ENCODE measurements at regions not wholly inside any gene's neighbourhood (a gene's known extent, or its start where the extent isn't known, plus 50 kb on each side); places are given as distances from the start of the nearest gene placed in this dataset.
"Not testable (repeated sequence)": the region's sequence is repeated elsewhere in the genome, so short reads cannot be mapped to it uniquely, and the experiment has no call there.

- no peak overlapping the region for H3K27ac ChIP-seq (ENCODE audit: low read length)
- no peaks in the 10 kb centered on the region for H3K36me3 ChIP-seq (ENCODE audit: control insufficient read depth in 2 of 2, insufficient read depth in 2 of 2, low read length in 2 of 2)
- no peaks in the 10 kb centered on the region for H3K27me3 ChIP-seq (ENCODE audit: control insufficient read depth in 1 of 2, insufficient read depth in 2 of 2, low read length in 2 of 2)
- no peaks in the 10 kb centered on the region for H3K9me3 ChIP-seq (ENCODE audit: control insufficient read depth in 2 of 2, low read length in 2 of 2)
- no peak overlapping the region for H3K9ac ChIP-seq (ENCODE audit: low read length in 2 of 2)
- H3K4me1 ChIP-seq (ENCODE audit: control insufficient read depth, insufficient read depth, low read length) = no peaks in the 10 kb centered on the region
- H3K4me3 ChIP-seq (ENCODE audit: low read length in 2 of 2) = no peak overlapping the region
Observed at GRCh38 chr4:27119239-27119638, 258.6 kb downstream of the STIM2 start.

DNA sequence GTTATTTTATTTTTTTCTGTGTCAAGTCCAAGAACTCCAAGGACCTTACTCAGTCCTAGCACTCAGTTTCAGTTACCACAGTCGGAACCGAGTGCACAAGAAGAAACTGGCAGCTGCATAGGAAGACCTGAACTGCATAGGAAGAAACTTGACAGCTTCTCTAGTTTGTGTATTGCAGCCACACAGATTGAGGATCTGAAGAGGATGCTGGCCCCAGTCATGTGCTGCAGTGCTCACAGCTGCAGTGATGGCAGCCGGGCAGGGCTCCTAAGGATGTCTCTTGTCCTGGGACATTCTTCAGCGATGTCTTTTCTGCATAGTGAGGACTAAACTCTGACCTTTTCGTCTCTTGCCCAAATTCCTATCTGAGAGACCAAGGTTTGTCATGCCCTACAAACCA is 261.2 kb downstream of the STIM2 start:
- no peak overlapping the region for H3K4me3 ChIP-seq (ENCODE audit: low read length in 2 of 2)
- no peaks in the 10 kb centered on the region for H3K36me3 ChIP-seq (ENCODE audit: control insufficient read depth in 2 of 2, insufficient read depth in 2 of 2, low read length in 2 of 2)
- H3K4me1 ChIP-seq (ENCODE audit: control insufficient read depth, insufficient read depth, low read length) = no peaks in the 10 kb centered on the region

GRCh38 chr4:27123123-27123768 is 262.6 kb downstream of the STIM2 start:
- H3K4me1 ChIP-seq (ENCODE audit: control insufficient read depth, insufficient read depth, low read length) = no peaks in the 10 kb centered on the region
- H3K4me3 ChIP-seq (ENCODE audit: low read length in 2 of 2) = no peak overlapping the region
- no peaks in the 10 kb centered on the region for H3K36me3 ChIP-seq (ENCODE audit: control insufficient read depth in 2 of 2, insufficient read depth in 2 of 2, low read length in 2 of 2)
- no peaks in the 10 kb centered on the region for H3K27me3 ChIP-seq (ENCODE audit: control insufficient read depth in 1 of 2, insufficient read depth in 2 of 2, low read length in 2 of 2)
- no peak overlapping the region for H3K9ac ChIP-seq (ENCODE audit: low read length in 2 of 2)
- no peak overlapping the region for H3K27ac ChIP-seq (ENCODE audit: low read length)
- H3K9me3 ChIP-seq (ENCODE audit: control insufficient read depth in 2 of 2, low read length in 2 of 2) = no peaks in the 10 kb centered on the region

More for the DNA sequence above, 261.2 kb downstream of the STIM2 start:
- H3K27me3 ChIP-seq (ENCODE audit: control insufficient read depth in 1 of 2, insufficient read depth in 2 of 2, low read length in 2 of 2) = no peaks in the 10 kb centered on the region
- H3K27ac ChIP-seq (ENCODE audit: low read length) = no peak overlapping the region
- no peaks in the 10 kb centered on the region for H3K9me3 ChIP-seq (ENCODE audit: control insufficient read depth in 2 of 2, low read length in 2 of 2)
- H3K9ac ChIP-seq (ENCODE audit: low read length in 2 of 2) = no peak overlapping the region

GRCh38 chr4:27123769-27124124 is 263.1 kb downstream of the STIM2 start:
- Histone ChIP-seq H3K4me1 (ENCODE audit: control insufficient read depth, insufficient read depth, low read length) (no peaks in the 10 kb centered on the region), H3K9ac (ENCODE audit: low read length in 2 of 2) (no peak overlapping the region), H3K4me3 (ENCODE audit: low read length in 2 of 2) (no peak overlapping the region), H3K9me3 (ENCODE audit: control insufficient read depth in 2 of 2, low read length in 2 of 2) (no peaks in the 10 kb centered on the region), H3K27me3 (ENCODE audit: control insufficient read depth in 1 of 2, insufficient read depth in 2 of 2, low read length in 2 of 2) (no peaks in the 10 kb centered on the region), H3K27ac (ENCODE audit: low read length) (no peak overlapping the region), H3K36me3 (ENCODE audit: control insufficient read depth in 2 of 2, insufficient read depth in 2 of 2, low read length in 2 of 2) (no peaks in the 10 kb centered on the region)

- H3K4me1 ChIP-seq (ENCODE audit: control insufficient read depth, insufficient read depth, low read length); H3K4me3 ChIP-seq (ENCODE audit: low read length in 2 of 2); H3K9me3 ChIP-seq (ENCODE audit: control insufficient read depth in 2 of 2, low read length in 2 of 2); H3K27me3 ChIP-seq (ENCODE audit: control insufficient read depth in 1 of 2, insufficient read depth in 2 of 2, low read length in 2 of 2); H3K9ac ChIP-seq (ENCODE audit: low read length in 2 of 2); H3K36me3 ChIP-seq (ENCODE audit: control insufficient read depth in 2 of 2, insufficient read depth in 2 of 2, low read length in 2 of 2); H3K27ac ChIP-seq (ENCODE audit: low read length): not testable (repeated sequence)
Observed at GRCh38 chr4:27126895-27127294, 266.3 kb downstream of the STIM2 start.

GRCh38 chr4:27128443-27128842 is 267.8 kb downstream of the STIM2 start:
- H3K9ac ChIP-seq (ENCODE audit: low read length in 2 of 2) = no peak overlapping the region
- no peaks in the 10 kb centered on the region for H3K27me3 ChIP-seq (ENCODE audit: control insufficient read depth in 1 of 2, insufficient read depth in 2 of 2, low read length in 2 of 2)
- H3K9me3 ChIP-seq (ENCODE audit: control insufficient read depth in 2 of 2, low read length in 2 of 2) = no peaks in the 10 kb centered on the region
- H3K4me1 ChIP-seq (ENCODE audit: control insufficient read depth, insufficient read depth, low read length) = no peaks in the 10 kb centered on the region
- no peaks in the 10 kb centered on the region for H3K36me3 ChIP-seq (ENCODE audit: control insufficient read depth in 2 of 2, insufficient read depth in 2 of 2, low read length in 2 of 2)
- H3K27ac ChIP-seq (ENCODE audit: low read length) = no peak overlapping the region
- no peak overlapping the region for H3K4me3 ChIP-seq (ENCODE audit: low read length in 2 of 2)

DNA sequence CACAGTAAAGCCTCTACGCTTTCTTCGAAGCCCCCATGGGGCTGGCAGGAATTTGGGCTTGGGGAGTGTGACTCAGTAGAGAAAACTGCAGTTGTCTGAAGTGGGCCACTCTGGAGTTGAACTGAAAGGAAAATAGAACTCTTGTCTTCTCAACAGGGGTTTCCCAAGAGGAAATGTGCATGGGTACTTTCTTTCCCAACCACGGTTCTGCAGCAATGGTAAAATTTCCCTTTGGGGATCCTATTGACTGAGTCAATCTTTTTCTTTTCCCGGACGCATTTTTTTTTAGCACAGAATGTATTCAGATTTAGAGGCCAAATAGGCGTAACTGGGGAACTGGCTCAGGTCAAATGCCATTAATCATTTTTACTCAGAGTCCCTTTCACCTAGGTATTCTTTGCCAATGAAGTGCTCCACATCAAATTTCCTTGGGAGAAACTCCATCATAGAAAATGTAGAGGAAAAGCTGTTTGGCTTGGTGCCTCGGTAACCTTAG is 269.3 kb downstream of the STIM2 start:
- H3K27ac ChIP-seq (ENCODE audit: low read length) = no peak overlapping the region
- H3K4me3 ChIP-seq (ENCODE audit: low read length in 2 of 2) = no peak overlapping the region
- no peak overlapping the region for H3K9ac ChIP-seq (ENCODE audit: low read length in 2 of 2)
- H3K9me3 ChIP-seq (ENCODE audit: control insufficient read depth in 2 of 2, low read length in 2 of 2) = no peaks in the 10 kb centered on the region
- no peaks in the 10 kb centered on the region for H3K27me3 ChIP-seq (ENCODE audit: control insufficient read depth in 1 of 2, insufficient read depth in 2 of 2, low read length in 2 of 2)
- no peaks in the 10 kb centered on the region for H3K36me3 ChIP-seq (ENCODE audit: control insufficient read depth in 2 of 2, insufficient read depth in 2 of 2, low read length in 2 of 2)
- no peaks in the 10 kb centered on the region for H3K4me1 ChIP-seq (ENCODE audit: control insufficient read depth, insufficient read depth, low read length)

- H3K27me3 ChIP-seq (ENCODE audit: control insufficient read depth in 1 of 2, insufficient read depth in 2 of 2, low read length in 2 of 2) = no peaks in the 10 kb centered on the region
- H3K9me3 ChIP-seq (ENCODE audit: control insufficient read depth in 2 of 2, low read length in 2 of 2) = no peaks in the 10 kb centered on the region
- no peaks in the 10 kb centered on the region for H3K36me3 ChIP-seq (ENCODE audit: control insufficient read depth in 2 of 2, insufficient read depth in 2 of 2, low read length in 2 of 2)
- H3K9ac ChIP-seq (ENCODE audit: low read length in 2 of 2) = no peak overlapping the region
- H3K27ac ChIP-seq (ENCODE audit: low read length) = no peak overlapping the region
- H3K4me3 ChIP-seq (ENCODE audit: low read length in 2 of 2) = no peak overlapping the region
- no peaks in the 10 kb centered on the region for H3K4me1 ChIP-seq (ENCODE audit: control insufficient read depth, insufficient read depth, low read length)
Observed at GRCh38 chr4:27132497-27132896, 271.9 kb downstream of the STIM2 start.

GRCh38 chr4:27140486-27140885 is 279.8 kb downstream of the STIM2 start:
- Histone ChIP-seq H3K4me1 (ENCODE audit: control insufficient read depth, insufficient read depth, low read length) (no peaks in the 10 kb centered on the region), H3K27ac (ENCODE audit: low read length) (no peak overlapping the region), H3K36me3 (ENCODE audit: control insufficient read depth in 2 of 2, insufficient read depth in 2 of 2, low read length in 2 of 2) (no peaks in the 10 kb centered on the region), H3K9me3 (ENCODE audit: control insufficient read depth in 2 of 2, low read length in 2 of 2) (no peaks in the 10 kb centered on the region), H3K27me3 (ENCODE audit: control insufficient read depth in 1 of 2, insufficient read depth in 2 of 2, low read length in 2 of 2) (no peaks in the 10 kb centered on the region), H3K9ac (ENCODE audit: low read length in 2 of 2) (no peak overlapping the region), H3K4me3 (ENCODE audit: low read length in 2 of 2) (no peak overlapping the region)

- Histone ChIP-seq H3K4me1 (ENCODE audit: control insufficient read depth, insufficient read depth, low read length) (no peaks in the 10 kb centered on the region), H3K36me3 (ENCODE audit: control insufficient read depth in 2 of 2, insufficient read depth in 2 of 2, low read length in 2 of 2) (no peaks in the 10 kb centered on the region), H3K9me3 (ENCODE audit: control insufficient read depth in 2 of 2, low read length in 2 of 2) (no peaks in the 10 kb centered on the region), H3K4me3 (ENCODE audit: low read length in 2 of 2) (no peak overlapping the region), H3K27me3 (ENCODE audit: control insufficient read depth in 1 of 2, insufficient read depth in 2 of 2, low read length in 2 of 2) (no peaks in the 10 kb centered on the region), H3K9ac (ENCODE audit: low read length in 2 of 2) (no peak overlapping the region), H3K27ac (ENCODE audit: low read length) (no peak overlapping the region)
Observed at GRCh38 chr4:27141530-27141929, 280.9 kb downstream of the STIM2 start.

DNA sequence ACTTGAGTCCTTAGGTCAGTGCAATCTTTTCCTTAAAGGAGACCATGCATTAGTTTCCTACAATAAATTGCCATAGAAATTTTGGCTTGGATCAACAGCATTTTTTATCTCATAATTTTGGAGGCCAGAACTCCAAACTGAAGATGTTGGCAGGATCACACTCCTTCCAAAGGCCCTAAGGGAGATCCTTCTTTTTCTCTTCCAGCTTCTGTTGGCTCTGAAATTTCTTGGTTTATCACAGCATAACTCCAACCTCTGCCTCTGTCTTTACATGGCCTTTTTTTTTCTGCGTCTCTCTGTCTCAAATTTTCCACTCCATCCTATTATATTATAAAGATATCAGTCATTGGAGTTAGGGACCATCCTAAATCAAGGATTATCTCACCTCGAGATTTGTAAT is 282.2 kb downstream of the STIM2 start:
- Histone ChIP-seq H3K27me3 (ENCODE audit: control insufficient read depth in 1 of 2, insufficient read depth in 2 of 2, low read length in 2 of 2) (no peaks in the 10 kb centered on the region), H3K4me3 (ENCODE audit: low read length in 2 of 2) (no peak overlapping the region), H3K9ac (ENCODE audit: low read length in 2 of 2) (no peak overlapping the region), H3K36me3 (ENCODE audit: control insufficient read depth in 2 of 2, insufficient read depth in 2 of 2, low read length in 2 of 2) (no peaks in the 10 kb centered on the region), H3K27ac (ENCODE audit: low read length) (no peak overlapping the region), H3K4me1 (ENCODE audit: control insufficient read depth, insufficient read depth, low read length) (no peaks in the 10 kb centered on the region), H3K9me3 (ENCODE audit: control insufficient read depth in 2 of 2, low read length in 2 of 2) (no peaks in the 10 kb centered on the region)
